HG03354 (cell line): ENCODE measurements at regions not wholly inside any gene's neighbourhood (a gene's known extent, or its start where the extent isn't known, plus 50 kb on each side); places are given as distances from the start of the nearest gene placed in this dataset.

Experiments
- ATAC-seq: cut with Tn5 transposase; IDR thresholded peaks from one replicate; pipeline ENCODE4 v1.9.1; 2021; ENCODE audit warnings: mild to moderate bottlenecking; ENCODE audit not compliant: unreplicated experiment, poor library complexity, severe bottlenecking

GRCh38 chr1:5493275-5493674 is 498.9 kb downstream of the NPHP4 start:
- ATAC-seq, result no peak

- ATAC-seq, result no peak
Measured at GRCh38 chr1:5492846-5493245, 499.4 kb downstream of the NPHP4 start.

GRCh38 chr1:5491207-5491904 is 500.9 kb downstream of the NPHP4 start:
- ATAC-seq, result no peak

GRCh38 chr1:5490635-5491034 is 501.6 kb downstream of the NPHP4 start:
- ATAC-seq, result no peak

- no peak for ATAC-seq
Measured at GRCh38 chr1:5488448-5488847, 503.8 kb downstream of the NPHP4 start.

GRCh38 chr1:5485968-5486696 is 506.1 kb downstream of the NPHP4 start:
- ATAC-seq, result no peak

GRCh38 chr1:5485436-5485835 is 506.8 kb downstream of the NPHP4 start:
- no peak for ATAC-seq

GRCh38 chr1:5484451-5485165 is 507.6 kb downstream of the NPHP4 start:
- no peak for ATAC-seq

GRCh38 chr1:5481889-5482288 is 510.3 kb downstream of the NPHP4 start:
- no peak for ATAC-seq

- no peak for ATAC-seq
Measured at GRCh38 chr1:5480906-5481305, 511.3 kb downstream of the NPHP4 start.

- no peak for ATAC-seq
Measured at GRCh38 chr1:5479876-5480646, 512.2 kb downstream of the NPHP4 start.

GRCh38 chr1:5478961-5479360 is 513.3 kb downstream of the NPHP4 start:
- ATAC-seq, result no peak

- ATAC-seq, result no peak
Measured at GRCh38 chr1:5478156-5478695, 514.0 kb downstream of the NPHP4 start.

GRCh38 chr1:5477716-5478115 is 514.5 kb downstream of the NPHP4 start:
- ATAC-seq, result no peak

GRCh38 chr1:5475572-5475971 is 516.7 kb downstream of the NPHP4 start:
- no peak for ATAC-seq

- ATAC-seq, result no peak
Measured at GRCh38 chr1:5473268-5473667, 519.0 kb downstream of the NPHP4 start.

GRCh38 chr1:5466487-5466886 is 525.7 kb downstream of the NPHP4 start:
- no peak for ATAC-seq

GRCh38 chr1:5465281-5465711 is 526.9 kb downstream of the NPHP4 start:
- no peak for ATAC-seq

GRCh38 chr1:5464366-5464765 is 527.9 kb downstream of the NPHP4 start:
- ATAC-seq, result no peak

- ATAC-seq, result no peak
Measured at GRCh38 chr1:5460974-5461373, 531.3 kb downstream of the NPHP4 start.
